ENCODE measurements at regions not wholly inside any gene's neighbourhood (a gene's known extent, or its start where the extent isn't known, plus 50 kb on each side); places are given as distances from the start of the nearest gene placed in this dataset.

GRCh38 chr18:55918444-55918843 is 330.5 kb upstream of the TCF4 start:
- TF ChIP-seq POLR2A (IDR thresholded peaks at IDR 0.05; ENCODE audit: low read depth, low read length) = no peak
- no peak for TF ChIP-seq POU2F2 (IDR thresholded peaks at IDR 0.05; ENCODE audit: low read depth, low read length)
- no peak for TF ChIP-seq PAX5 (IDR thresholded peaks at IDR 0.05; ENCODE audit: insufficient read depth, low read length, severe bottlenecking)
- DNase-seq (ENCODE audit: insufficient read length, low spot score) (no peak), FAIRE-seq (no peak)

- TF ChIP-seq TAF1 (IDR thresholded peaks at IDR 0.05; ENCODE audit: low read depth, low read length) (no peak), POLR2AphosphoS5 (IDR thresholded peaks at IDR 0.05; ENCODE audit: low read depth, low read length) (no peak), POU2F2 (IDR thresholded peaks at IDR 0.05; ENCODE audit: low read depth, low read length) (no peak), POLR2A (IDR thresholded peaks at IDR 0.05; ENCODE audit: low read depth, low read length) (no peak), PAX5 (IDR thresholded peaks at IDR 0.05; ENCODE audit: insufficient read depth, low read length, severe bottlenecking) (no peak), SPI1 (IDR thresholded peaks at IDR 0.05; ENCODE audit: low read depth, low read length) (no peak)
- DNase-seq (ENCODE audit: insufficient read length, low spot score) = no peak
- FAIRE-seq = no peak
These were observed 324.9 kb upstream of the TCF4 start for GRCh38 chr18:55912919-55913318.

GRCh38 chr18:55912071-55912470 is 324.1 kb upstream of the TCF4 start:
- no peak for TF ChIP-seq TAF1 (IDR thresholded peaks at IDR 0.05; ENCODE audit: low read depth, low read length)
- TF ChIP-seq SPI1 (IDR thresholded peaks at IDR 0.05; ENCODE audit: low read depth, low read length) = no peak
- TF ChIP-seq POLR2AphosphoS5 (IDR thresholded peaks at IDR 0.05; ENCODE audit: low read depth, low read length) = no peak
- no peak for TF ChIP-seq PAX5 (IDR thresholded peaks at IDR 0.05; ENCODE audit: insufficient read depth, low read length, severe bottlenecking)
- TF ChIP-seq POU2F2 (IDR thresholded peaks at IDR 0.05; ENCODE audit: low read depth, low read length) = no peak
- TF ChIP-seq POLR2A (IDR thresholded peaks at IDR 0.05; ENCODE audit: low read depth, low read length) = no peak
- no peak for FAIRE-seq
- no peak for DNase-seq (ENCODE audit: insufficient read length, low spot score)

- TF ChIP-seq POLR2A (IDR thresholded peaks at IDR 0.05; ENCODE audit: low read depth, low read length) (no peak), TAF1 (IDR thresholded peaks at IDR 0.05; ENCODE audit: low read depth, low read length) (no peak), POLR2AphosphoS5 (IDR thresholded peaks at IDR 0.05; ENCODE audit: low read depth, low read length) (no peak), SPI1 (IDR thresholded peaks at IDR 0.05; ENCODE audit: low read depth, low read length) (no peak), POU2F2 (IDR thresholded peaks at IDR 0.05; ENCODE audit: low read depth, low read length) (no peak), PAX5 (IDR thresholded peaks at IDR 0.05; ENCODE audit: insufficient read depth, low read length, severe bottlenecking) (no peak)
- no peak for FAIRE-seq
These were observed 322.3 kb upstream of the TCF4 start for GRCh38 chr18:55910296-55910695.

GRCh38 chr18:55908901-55909366 is 320.9 kb upstream of the TCF4 start:
- FAIRE-seq (no peak), DNase-seq (ENCODE audit: insufficient read length, low spot score) (no peak)
- TF ChIP-seq POLR2AphosphoS5 (IDR thresholded peaks at IDR 0.05; ENCODE audit: low read depth, low read length) (no peak), POLR2A (IDR thresholded peaks at IDR 0.05; ENCODE audit: low read depth, low read length) (no peak), SPI1 (IDR thresholded peaks at IDR 0.05; ENCODE audit: low read depth, low read length) (no peak), PAX5 (IDR thresholded peaks at IDR 0.05; ENCODE audit: insufficient read depth, low read length, severe bottlenecking) (no peak), TAF1 (IDR thresholded peaks at IDR 0.05; ENCODE audit: low read depth, low read length) (no peak), POU2F2 (IDR thresholded peaks at IDR 0.05; ENCODE audit: low read depth, low read length) (no peak)

More at GRCh38 chr18:55910296-55910695, 322.3 kb upstream of the TCF4 start:
- DNase-seq (ENCODE audit: insufficient read length, low spot score) = no peak

GRCh38 chr18:55907453-55908175 is 319.6 kb upstream of the TCF4 start:
- TF ChIP-seq POLR2AphosphoS5 (IDR thresholded peaks at IDR 0.05; ENCODE audit: low read depth, low read length) (no peak), SPI1 (IDR thresholded peaks at IDR 0.05; ENCODE audit: low read depth, low read length) (no peak), POLR2A (IDR thresholded peaks at IDR 0.05; ENCODE audit: low read depth, low read length) (no peak), POU2F2 (IDR thresholded peaks at IDR 0.05; ENCODE audit: low read depth, low read length) (no peak), PAX5 (IDR thresholded peaks at IDR 0.05; ENCODE audit: insufficient read depth, low read length, severe bottlenecking) (no peak), TAF1 (IDR thresholded peaks at IDR 0.05; ENCODE audit: low read depth, low read length) (no peak)
- FAIRE-seq = no peak
- DNase-seq (ENCODE audit: insufficient read length, low spot score) = no peak

- DNase-seq (ENCODE audit: insufficient read length, low spot score) = no peak
- FAIRE-seq = no peak
- TF ChIP-seq SPI1 (IDR thresholded peaks at IDR 0.05; ENCODE audit: low read depth, low read length) = no peak
- no peak for TF ChIP-seq PAX5 (IDR thresholded peaks at IDR 0.05; ENCODE audit: insufficient read depth, low read length, severe bottlenecking)
- no peak for TF ChIP-seq POLR2AphosphoS5 (IDR thresholded peaks at IDR 0.05; ENCODE audit: low read depth, low read length)
- TF ChIP-seq TAF1 (IDR thresholded peaks at IDR 0.05; ENCODE audit: low read depth, low read length) = no peak
- no peak for TF ChIP-seq POU2F2 (IDR thresholded peaks at IDR 0.05; ENCODE audit: low read depth, low read length)
- no peak for TF ChIP-seq POLR2A (IDR thresholded peaks at IDR 0.05; ENCODE audit: low read depth, low read length)
These were observed 318.5 kb upstream of the TCF4 start for GRCh38 chr18:55906536-55906935.

GRCh38 chr18:55903911-55904310 is 315.9 kb upstream of the TCF4 start:
- DNase-seq (ENCODE audit: insufficient read length, low spot score) = no peak
- FAIRE-seq = no peak
- TF ChIP-seq PAX5 (IDR thresholded peaks at IDR 0.05; ENCODE audit: insufficient read depth, low read length, severe bottlenecking) = no peak

- FAIRE-seq = no peak
- no peak for DNase-seq (ENCODE audit: insufficient read length, low spot score)
- no peak for TF ChIP-seq POU2F2 (IDR thresholded peaks at IDR 0.05; ENCODE audit: low read depth, low read length)
- no peak for TF ChIP-seq POLR2AphosphoS5 (IDR thresholded peaks at IDR 0.05; ENCODE audit: low read depth, low read length)
- no peak for TF ChIP-seq TAF1 (IDR thresholded peaks at IDR 0.05; ENCODE audit: low read depth, low read length)
- no peak for TF ChIP-seq PAX5 (IDR thresholded peaks at IDR 0.05; ENCODE audit: insufficient read depth, low read length, severe bottlenecking)
- TF ChIP-seq SPI1 (IDR thresholded peaks at IDR 0.05; ENCODE audit: low read depth, low read length) = no peak
- no peak for TF ChIP-seq POLR2A (IDR thresholded peaks at IDR 0.05; ENCODE audit: low read depth, low read length)
These were observed 312.4 kb upstream of the TCF4 start for GRCh38 chr18:55900380-55900779.

GRCh38 chr18:55897091-55897689 is 309.2 kb upstream of the TCF4 start:
- TF ChIP-seq TAF1 (IDR thresholded peaks at IDR 0.05; ENCODE audit: low read depth, low read length) (no peak), SPI1 (IDR thresholded peaks at IDR 0.05; ENCODE audit: low read depth, low read length) (no peak), PAX5 (IDR thresholded peaks at IDR 0.05; ENCODE audit: insufficient read depth, low read length, severe bottlenecking) (no peak), POLR2AphosphoS5 (IDR thresholded peaks at IDR 0.05; ENCODE audit: low read depth, low read length) (no peak), POLR2A (IDR thresholded peaks at IDR 0.05; ENCODE audit: low read depth, low read length) (no peak), POU2F2 (IDR thresholded peaks at IDR 0.05; ENCODE audit: low read depth, low read length) (no peak)
- FAIRE-seq = no peak

More at GRCh38 chr18:55897091-55897689, 309.2 kb upstream of the TCF4 start:
- DNase-seq (ENCODE audit: insufficient read length, low spot score) = no peak

Measured in GM12891 (cell line).